ENCODE measurements at regions not wholly inside any gene's neighbourhood (a gene's known extent, or its start where the extent isn't known, plus 50 kb on each side); places are given as distances from the start of the nearest gene placed in this dataset.

- no peak for TF ChIP-seq CTCF (IDR thresholded peaks at IDR 0.05; ENCODE audit: insufficient read depth, low read length, poor library complexity, severe bottlenecking)
- TF ChIP-seq EZH2phosphoT487 (conservative IDR thresholded peaks at IDR 0.05; ENCODE audit: low read length) = no peak
These were observed 123.6 kb upstream of the DST start for GRCh38 chr6:56766139-56766805.
